DOHH2 (cell line): ENCODE measurements at regions not wholly inside any gene's neighbourhood (a gene's known extent, or its start where the extent isn't known, plus 50 kb on each side); places are given as distances from the start of the nearest gene placed in this dataset.

Experiments
- EZH2phosphoT487 ChIP-seq: fragments of 200-600 bp; sonication (generic); IDR thresholded peaks from 2 replicates; pipeline ENCODE4 v1.6.1; 2017; ENCODE audit warnings: borderline replicate concordance, mild to moderate bottlenecking, antibody characterized with exemption, low read length, moderate library complexity, mixed read lengths
- TF ChIP-seq, protein P1 (sequence below): fragments of 200-600 bp; sonication (generic); IDR thresholded peaks from one replicate; pipeline ENCODE4 v1.5.1; 2014; ENCODE audit warnings: antibody characterized with exemption, mild to moderate bottlenecking, low read depth, low read length; ENCODE audit not compliant: poor library complexity, severe bottlenecking

DNA sequence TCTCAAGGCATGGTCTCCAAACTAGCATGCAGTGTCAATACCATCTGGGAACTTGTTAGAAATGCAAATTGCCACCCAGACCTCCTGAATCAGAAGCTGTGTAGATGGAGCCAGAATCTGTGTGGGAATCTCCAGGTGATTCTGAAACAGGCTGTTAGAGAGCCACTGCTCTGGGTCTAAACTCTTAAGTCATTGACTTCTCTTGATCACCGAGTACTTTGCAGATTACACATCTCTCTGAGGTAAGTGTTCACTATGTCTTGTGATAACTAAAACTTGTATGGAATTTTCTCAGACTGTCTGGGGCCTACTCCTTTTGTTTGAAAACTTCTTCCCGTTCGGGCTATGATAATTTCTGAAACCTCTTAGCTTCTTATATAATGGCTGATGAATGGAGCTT lies 315.6 kb downstream of the EDEM1 start:
- TF ChIP-seq, protein P1, sequence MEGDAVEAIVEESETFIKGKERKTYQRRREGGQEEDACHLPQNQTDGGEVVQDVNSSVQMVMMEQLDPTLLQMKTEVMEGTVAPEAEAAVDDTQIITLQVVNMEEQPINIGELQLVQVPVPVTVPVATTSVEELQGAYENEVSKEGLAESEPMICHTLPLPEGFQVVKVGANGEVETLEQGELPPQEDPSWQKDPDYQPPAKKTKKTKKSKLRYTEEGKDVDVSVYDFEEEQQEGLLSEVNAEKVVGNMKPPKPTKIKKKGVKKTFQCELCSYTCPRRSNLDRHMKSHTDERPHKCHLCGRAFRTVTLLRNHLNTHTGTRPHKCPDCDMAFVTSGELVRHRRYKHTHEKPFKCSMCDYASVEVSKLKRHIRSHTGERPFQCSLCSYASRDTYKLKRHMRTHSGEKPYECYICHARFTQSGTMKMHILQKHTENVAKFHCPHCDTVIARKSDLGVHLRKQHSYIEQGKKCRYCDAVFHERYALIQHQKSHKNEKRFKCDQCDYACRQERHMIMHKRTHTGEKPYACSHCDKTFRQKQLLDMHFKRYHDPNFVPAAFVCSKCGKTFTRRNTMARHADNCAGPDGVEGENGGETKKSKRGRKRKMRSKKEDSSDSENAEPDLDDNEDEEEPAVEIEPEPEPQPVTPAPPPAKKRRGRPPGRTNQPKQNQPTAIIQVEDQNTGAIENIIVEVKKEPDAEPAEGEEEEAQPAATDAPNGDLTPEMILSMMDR: no peak
- no peak for TF ChIP-seq EZH2phosphoT487
